ENCODE measurements at regions not wholly inside any gene's neighbourhood (a gene's known extent, or its start where the extent isn't known, plus 50 kb on each side); places are given as distances from the start of the nearest gene placed in this dataset.

GRCh38 chr6:14545496-14545895 is 427.9 kb downstream of the CD83 start:
- no peaks in the 10 kb centered on the region for H4K20me1 ChIP-seq (ENCODE audit: insufficient read depth, poor library complexity, severe bottlenecking)
- H3K9me3 ChIP-seq (ENCODE audit: low read depth), result no peaks in the 10 kb centered on the region
- no peak overlapping the region for H3K27ac ChIP-seq
- DNase-seq (ENCODE audit: low spot score), result no peak
- no peak overlapping the region for H3K4me3 ChIP-seq
- no peaks in the 10 kb centered on the region for H3K79me2 ChIP-seq
- peaks cover 5% of the 10 kb centered on the region for H3K4me1 ChIP-seq (ENCODE audit: insufficient read depth)
- no peak overlapping the region for H2AFZ ChIP-seq
- 100% methylated on average over 2 of the region's 2 CpGs for WGBS (ENCODE audit: low lambda C conversion rate, missing lambda C conversion rate)
- H3K27me3 ChIP-seq, result no peaks in the 10 kb centered on the region
- H3K4me2 ChIP-seq, result no peak overlapping the region
- H3K36me3 ChIP-seq (replicated peaks; ENCODE audit: insufficient read depth, low read depth), result no peaks in the 10 kb centered on the region
- no peaks in the 10 kb centered on the region for H3K9me2 ChIP-seq (replicated peaks; ENCODE audit: insufficient read depth)
- TF ChIP-seq CTCF (IDR thresholded peaks at IDR 0.05; ENCODE audit: poor library complexity), result no peak
- TF ChIP-seq EZH2phosphoT487 (IDR thresholded peaks at IDR 0.05; ENCODE audit: low read depth, severe bottlenecking, unreplicated experiment), result no peak
- TF ChIP-seq EZH2 (IDR thresholded peaks at IDR 0.05; ENCODE audit: borderline replicate concordance), result no peak

GRCh38 chr6:14546036-14546435 is 428.5 kb downstream of the CD83 start:
- no peak for TF ChIP-seq CTCF (IDR thresholded peaks at IDR 0.05; ENCODE audit: poor library complexity)
- TF ChIP-seq EZH2phosphoT487 (IDR thresholded peaks at IDR 0.05; ENCODE audit: low read depth, severe bottlenecking, unreplicated experiment), result no peak
- no peak for TF ChIP-seq EZH2 (IDR thresholded peaks at IDR 0.05; ENCODE audit: borderline replicate concordance)
- 95% methylated on average over 5 of the region's 5 CpGs for WGBS (ENCODE audit: low lambda C conversion rate, missing lambda C conversion rate)
- H2AFZ ChIP-seq, result no peak overlapping the region

GRCh38 chr6:14547284-14547998 is 429.9 kb downstream of the CD83 start:
- H3K9me2 ChIP-seq (replicated peaks; ENCODE audit: insufficient read depth), result no peaks in the 10 kb centered on the region
- TF ChIP-seq EZH2 (IDR thresholded peaks at IDR 0.05; ENCODE audit: borderline replicate concordance) (no peak), CTCF (IDR thresholded peaks at IDR 0.05; ENCODE audit: poor library complexity) (no peak), EZH2phosphoT487 (IDR thresholded peaks at IDR 0.05; ENCODE audit: low read depth, severe bottlenecking, unreplicated experiment) (no peak)
- no peaks in the 10 kb centered on the region for H4K20me1 ChIP-seq (ENCODE audit: insufficient read depth, poor library complexity, severe bottlenecking)
- no peaks in the 10 kb centered on the region for H3K79me2 ChIP-seq
- no peak overlapping the region for H3K4me3 ChIP-seq
- no peak overlapping the region for H3K27ac ChIP-seq
- 71% methylated on average over 6 of the region's 6 CpGs for WGBS (ENCODE audit: low lambda C conversion rate, missing lambda C conversion rate)
- no peaks in the 10 kb centered on the region for H3K9me3 ChIP-seq (ENCODE audit: low read depth)
- no peaks in the 10 kb centered on the region for H3K27me3 ChIP-seq
- peaks cover 5% of the 10 kb centered on the region for H3K4me1 ChIP-seq (ENCODE audit: insufficient read depth)
- no peak for DNase-seq (ENCODE audit: low spot score)
- no peak overlapping the region for H3K4me2 ChIP-seq
- no peaks in the 10 kb centered on the region for H3K36me3 ChIP-seq (replicated peaks; ENCODE audit: insufficient read depth, low read depth)
- no peak overlapping the region for H2AFZ ChIP-seq

More at GRCh38 chr6:14546036-14546435, 428.5 kb downstream of the CD83 start:
- no peak for DNase-seq (ENCODE audit: low spot score)
- no peaks in the 10 kb centered on the region for H4K20me1 ChIP-seq (ENCODE audit: insufficient read depth, poor library complexity, severe bottlenecking)
- peaks cover 5% of the 10 kb centered on the region for H3K4me1 ChIP-seq (ENCODE audit: insufficient read depth)
- no peak overlapping the region for H3K27ac ChIP-seq
- no peaks in the 10 kb centered on the region for H3K27me3 ChIP-seq
- no peaks in the 10 kb centered on the region for H3K9me3 ChIP-seq (ENCODE audit: low read depth)
- no peaks in the 10 kb centered on the region for H3K79me2 ChIP-seq
- no peak overlapping the region for H3K4me2 ChIP-seq
- H3K4me3 ChIP-seq, result no peak overlapping the region
- H3K36me3 ChIP-seq (replicated peaks; ENCODE audit: insufficient read depth, low read depth), result no peaks in the 10 kb centered on the region
- H3K9me2 ChIP-seq (replicated peaks; ENCODE audit: insufficient read depth), result no peaks in the 10 kb centered on the region
